GM12878 (cell line): ENCODE measurements at regions not wholly inside any gene's neighbourhood (a gene's known extent, or its start where the extent isn't known, plus 50 kb on each side); places are given as distances from the start of the nearest gene placed in this dataset.

Experiments used
- ATAC-seq: fragments of 200-7000 bp; cut with Tn5 transposase; 3 replicates; pipeline ENCODE4 v1.9.1; 2020; ENCODE audit warnings: mild to moderate bottlenecking, moderate library complexity
- BruUV-seq: library from RNA; stranded (reverse); fragments of 400-500 nt; replicated peaks from 2 replicates; lab custom pipeline; 2021; lab: Mats Ljungman, UMichigan
- CTCF ChIA-PET: fragments of 300-600 bp; sonication (Branson Sonifier 250); formaldehyde crosslinking; extraction: SDS; loops from one replicate; lab custom pipeline; 2021; ENCODE audit warnings: inconsistent platforms; lab: Yijun Ruan, JAX
- POLR2A ChIA-PET: fragments of 350-600 bp; formaldehyde crosslinking; extraction: SDS; loops from one replicate; lab custom pipeline; 2021; ENCODE audit warnings: inconsistent platforms; lab: Charles Lee
- RAD21 ChIA-PET: fragments of 300-600 bp; sonication (Branson Sonifier 250); formaldehyde crosslinking; loops from one replicate; lab custom pipeline; 2023; ENCODE audit warnings: antibody characterized with exemption; ENCODE audit not compliant: unreplicated experiment; lab: Charles Lee
- SMC1A ChIA-PET: fragments of 300-600 bp; sonication (Branson Sonifier 250); formaldehyde crosslinking; loops from one replicate; lab custom pipeline; 2023; ENCODE audit not compliant: unreplicated experiment, uncharacterized antibody; lab: Charles Lee
- DNase-seq: peaks from one replicate; pipeline ENCODE4 v3.0.0-alpha.2; 2011; ENCODE audit warnings: low read depth, low spot score
- FAIRE-seq: peaks from 3 replicates; lab custom pipeline; 2011; peaks lifted over from hg19 to GRCh38; lab: Jason Lieb, UNC
- H2AFZ ChIP-seq: 2 replicates; pipeline ENCODE4 v1.6.0; 2011; ENCODE audit warnings: low read depth, low read length, control low read depth; ENCODE audit not compliant: control insufficient read depth
- H3K27ac ChIP-seq: 2 replicates; pipeline ENCODE4 v1.5.1; 2011; ENCODE audit warnings: control low read depth; ENCODE audit not compliant: control insufficient read depth, insufficient read depth
- H3K27me3 ChIP-seq, 2 experiments: replicated peaks in 1 of 2; 2 replicates each; pipeline versions ENCODE4 v1.6.0 to v1.6.1; 2011; ENCODE audit warnings: low read length in 1 of 2; ENCODE audit not compliant: control insufficient read depth in 2 of 2, insufficient read depth in 2 of 2
- H3K36me3 ChIP-seq, 2 experiments: 2 replicates each; pipeline ENCODE4 v1.5.1; 2011; ENCODE audit warnings: low read length in 1 of 2; ENCODE audit not compliant: control insufficient read depth in 2 of 2, insufficient read depth in 2 of 2
- H3K4me1 ChIP-seq: 2 replicates; pipeline ENCODE4 v1.6.1; 2011; ENCODE audit warnings: mild to moderate bottlenecking, low read length, moderate library complexity, mixed read lengths; ENCODE audit not compliant: control insufficient read depth, insufficient read depth
- H3K4me2 ChIP-seq: 2 replicates; pipeline ENCODE4 v1.6.0; 2011; ENCODE audit warnings: control low read depth; ENCODE audit not compliant: control insufficient read depth, insufficient read depth
- H3K4me3 ChIP-seq: fragments of 200-600 bp; sonication (generic); 2 replicates; pipeline ENCODE4 v1.5.1; 2016
- H3K79me2 ChIP-seq: 2 replicates; pipeline ENCODE4 v1.6.0; 2011; ENCODE audit warnings: low read length; ENCODE audit not compliant: control insufficient read depth, insufficient read depth
- H3K9ac ChIP-seq: 2 replicates; pipeline ENCODE4 v1.8.0; 2011; ENCODE audit warnings: low read length, control low read depth, mixed read lengths; ENCODE audit not compliant: control insufficient read depth, insufficient read depth
- H3K9me3 ChIP-seq: replicated peaks from 3 replicates; pipeline ENCODE4 v1.5.1; 2011; ENCODE audit warnings: mild to moderate bottlenecking, low read length; ENCODE audit not compliant: control insufficient read depth, insufficient read depth
- H4K20me1 ChIP-seq: 2 replicates; pipeline ENCODE4 v1.6.0; 2011; ENCODE audit not compliant: control insufficient read depth, insufficient read depth
- BRCA1 ChIP-seq: IDR thresholded peaks from 2 replicates; pipeline ENCODE4 v1.6.1; 2011; ENCODE audit warnings: low read depth, low read length, improper control_type of control experiment
- EZH2 ChIP-seq: IDR thresholded peaks from 2 replicates; pipeline ENCODE4 v1.6.1; 2012; ENCODE audit warnings: low read depth, mild to moderate bottlenecking, control low read depth, inconsistent platforms, low read length, borderline replicate concordance; ENCODE audit not compliant: control insufficient read depth
- HCFC1 ChIP-seq: fragments of 150-350 bp; IDR thresholded peaks from 2 replicates; pipeline ENCODE4 v1.6.1; 2014; ENCODE audit warnings: low read length
- JUND ChIP-seq: IDR thresholded peaks from 2 replicates; pipeline ENCODE4 v1.6.1; 2012; ENCODE audit warnings: low read depth, mild to moderate bottlenecking, low read length, improper control_type of control experiment, moderate library complexity
- NFIC ChIP-seq: IDR thresholded peaks from 2 replicates; pipeline ENCODE4 v1.6.1; 2012; ENCODE audit warnings: low read depth, mild to moderate bottlenecking, inconsistent platforms, low read length, moderate library complexity
- NR2C1 ChIP-seq: fragments of 450-650 bp; IDR thresholded peaks from 2 replicates; pipeline ENCODE4 v1.6.1; 2017; ENCODE audit warnings: antibody characterized with exemption, mild to moderate bottlenecking, moderate library complexity
- POLR2A ChIP-seq: IDR thresholded peaks from 2 replicates; pipeline ENCODE4 v1.6.1; 2011; ENCODE audit warnings: low read depth, mild to moderate bottlenecking, low read length
- SP1 ChIP-seq: IDR thresholded peaks from one replicate; pipeline ENCODE4 v1.6.1; 2011; ENCODE audit warnings: low read depth, low read length
- SPI1 ChIP-seq: IDR thresholded peaks from 2 replicates; pipeline ENCODE4 v1.6.1; 2011; ENCODE audit warnings: low read depth, mild to moderate bottlenecking, low read length, moderate library complexity, borderline replicate concordance; ENCODE audit not compliant: insufficient read depth
- WGBS: methylation state at CpG from one replicate; pipeline ENCODE4 v1.1.6; 2016; ENCODE audit warnings: low lambda C conversion rate; ENCODE audit not compliant: insufficient replicate concordance, insufficient coverage; ENCODE audit errors: missing lambda C conversion rate; 5-methylcytosine and 5-hydroxymethylcytosine counted together
- in situ Hi-C: fragments of 300-500 bp; cut with MboI; formaldehyde crosslinking; loops from 9 replicates; pipeline ENCODE4 v1.14.3; 2018; ENCODE audit warnings: mixed read lengths
- intact Hi-C: fragments of 100-400 bp; cut with micrococcal nuclease; formaldehyde crosslinking; loops from one replicate; pipeline ENCODE4 v1.14.2; 2022; ENCODE audit not compliant: unreplicated experiment
- TF ChIP-seq, protein P1 (sequence below): fragments of 450-650 bp; IDR thresholded peaks from 2 replicates; pipeline ENCODE4 v1.6.1; 2017; ENCODE audit warnings: low read depth, mild to moderate bottlenecking, moderate library complexity

DNA sequence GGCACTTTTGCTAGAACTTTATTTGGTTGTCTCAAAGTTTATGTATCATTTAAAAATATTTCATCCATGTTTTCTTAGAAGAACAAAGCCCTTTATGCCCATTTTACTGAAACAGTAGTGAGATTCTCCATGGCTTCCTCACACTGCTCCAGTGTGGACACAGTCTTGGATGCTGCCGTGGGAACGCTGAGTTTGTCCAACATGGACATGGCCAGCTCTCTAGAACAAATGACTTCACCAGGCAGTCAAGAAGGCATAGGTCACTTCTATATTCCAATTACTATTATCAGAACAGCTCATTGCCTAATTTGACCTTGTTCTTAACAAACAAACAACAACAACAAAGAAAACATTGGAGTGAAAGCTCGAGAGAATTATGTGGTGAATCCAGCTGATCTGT is 414.1 kb upstream of the ID2 start (continued):
- TF ChIP-seq, protein P1, sequence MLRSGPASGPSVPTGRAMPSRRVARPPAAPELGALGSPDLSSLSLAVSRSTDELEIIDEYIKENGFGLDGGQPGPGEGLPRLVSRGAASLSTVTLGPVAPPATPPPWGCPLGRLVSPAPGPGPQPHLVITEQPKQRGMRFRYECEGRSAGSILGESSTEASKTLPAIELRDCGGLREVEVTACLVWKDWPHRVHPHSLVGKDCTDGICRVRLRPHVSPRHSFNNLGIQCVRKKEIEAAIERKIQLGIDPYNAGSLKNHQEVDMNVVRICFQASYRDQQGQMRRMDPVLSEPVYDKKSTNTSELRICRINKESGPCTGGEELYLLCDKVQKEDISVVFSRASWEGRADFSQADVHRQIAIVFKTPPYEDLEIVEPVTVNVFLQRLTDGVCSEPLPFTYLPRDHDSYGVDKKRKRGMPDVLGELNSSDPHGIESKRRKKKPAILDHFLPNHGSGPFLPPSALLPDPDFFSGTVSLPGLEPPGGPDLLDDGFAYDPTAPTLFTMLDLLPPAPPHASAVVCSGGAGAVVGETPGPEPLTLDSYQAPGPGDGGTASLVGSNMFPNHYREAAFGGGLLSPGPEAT = no peak

- H3K27ac ChIP-seq = no peak overlapping the region
- ChIA-PET CTCF (interaction anchor here (1.3 kb wide), 1 partner anchor 701 kb away, joined by 3 read pairs; no protein-coding TSS in a partner anchor), POLR2A (interaction anchor here (0.5 kb wide), 1 partner anchor 824 kb away, joined by 5 read pairs; no protein-coding TSS in a partner anchor), SMC1A (interaction anchor here (0.7 to 1.5 kb wide), 8 partner anchors 10 to 161 kb away, joined by 3 to 8 read pairs (median 3); no protein-coding TSS in a partner anchor), RAD21 (interaction anchor here (1.1 kb wide), 1 partner anchor 9 kb away, joined by 3 read pairs; no protein-coding TSS in a partner anchor)
- no peaks in the 10 kb centered on the region; the same call in 2 of the 3 replicates for H3K9me3 ChIP-seq
- in situ Hi-C loops = no loop called here
- no peak overlapping the region for H3K9ac ChIP-seq
- H3K4me3 ChIP-seq = no peak overlapping the region
- intact Hi-C loops = no loop called here
- ATAC-seq (no peak), DNase-seq (no peak), FAIRE-seq (no peak)
- WGBS = 56% methylated on average over 8 of the region's 8 CpGs
- BruUV-seq = no TSS peak
- no peak for TF ChIP-seq NFIC
- no peak for TF ChIP-seq BRCA1
- TF ChIP-seq SP1 = no peak
- no peak for TF ChIP-seq HCFC1
- TF ChIP-seq SPI1 = no peak
- TF ChIP-seq JUND = no peak
- no peak for TF ChIP-seq NR2C1
- TF ChIP-seq POLR2A = no peak
- TF ChIP-seq EZH2 = no peak
- H4K20me1 ChIP-seq = no peaks in the 10 kb centered on the region
- H3K27me3 ChIP-seq = no peaks in the 10 kb centered on the region
- no peaks in the 10 kb centered on the region for H3K4me1 ChIP-seq
- H3K79me2 ChIP-seq = no peaks in the 10 kb centered on the region
- no peak overlapping the region for H2AFZ ChIP-seq
- H3K4me2 ChIP-seq = no peak overlapping the region
- no peaks in the 10 kb centered on the region for H3K36me3 ChIP-seq
These were observed 413.6 kb upstream of the ID2 start for GRCh38 chr2:8268172-8268783.
